ENCODE measurements at regions not wholly inside any gene's neighbourhood (a gene's known extent, or its start where the extent isn't known, plus 50 kb on each side); places are given as distances from the start of the nearest gene placed in this dataset.

- TF ChIP-seq CTCF (IDR thresholded peaks at IDR 0.05): no peak
- TF ChIP-seq EP300 (IDR thresholded peaks at IDR 0.05; ENCODE audit: borderline replicate concordance in 1 of 2, low read depth in 1 of 2, low read length in 1 of 2): no peak
- TF ChIP-seq RCOR1 (IDR thresholded peaks at IDR 0.05; ENCODE audit: low read length): no peak
Observed at GRCh38 chr4:11051181-11051580, 366.6 kb upstream of the CLNK start.

Data from SK-N-SH (cell line).